ENCODE measurements at regions not wholly inside any gene's neighbourhood (a gene's known extent, or its start where the extent isn't known, plus 50 kb on each side); places are given as distances from the start of the nearest gene placed in this dataset.

- no peak for DNase-seq (ENCODE audit: low read depth)
These were observed 77.8 kb downstream of the DLL1 start for GRCh38 chr6:170212956-170213636.

GRCh38 chr6:170212051-170212756, 78.7 kb downstream of the DLL1 start:
- no peak for DNase-seq (ENCODE audit: low read depth)

GRCh38 chr6:170211404-170212025, 79.4 kb downstream of the DLL1 start:
- no peak for DNase-seq (ENCODE audit: low read depth)

GRCh38 chr6:170210651-170211403, 80.1 kb downstream of the DLL1 start:
- no peak for DNase-seq (ENCODE audit: low read depth)

- no peak for DNase-seq (ENCODE audit: low read depth)
These were observed 80.9 kb downstream of the DLL1 start for GRCh38 chr6:170210026-170210390.

- DNase-seq (ENCODE audit: low read depth) = no peak
These were observed 81.4 kb downstream of the DLL1 start for GRCh38 chr6:170209354-170210025.

- DNase-seq (ENCODE audit: low read depth) = no peak
These were observed 82.1 kb downstream of the DLL1 start for GRCh38 chr6:170208651-170209353.

- DNase-seq (ENCODE audit: low read depth) = no peak
These were observed 82.7 kb downstream of the DLL1 start for GRCh38 chr6:170208182-170208601.

- DNase-seq (ENCODE audit: low read depth) = no peak
These were observed 83.2 kb downstream of the DLL1 start for GRCh38 chr6:170207586-170208181.

- DNase-seq (ENCODE audit: low read depth) = no peak
These were observed 83.9 kb downstream of the DLL1 start for GRCh38 chr6:170206851-170207431.

GRCh38 chr6:170206317-170206621, 84.6 kb downstream of the DLL1 start:
- no peak for DNase-seq (ENCODE audit: low read depth)

- DNase-seq (ENCODE audit: low read depth) = no peak
These were observed 85.2 kb downstream of the DLL1 start for GRCh38 chr6:170205534-170206316.

- no peak for DNase-seq (ENCODE audit: low read depth)
These were observed 85.8 kb downstream of the DLL1 start for GRCh38 chr6:170205126-170205525.

GRCh38 chr6:170203212-170203611, 87.7 kb downstream of the DLL1 start:
- no peak for DNase-seq (ENCODE audit: low read depth)

GRCh38 chr6:170202416-170203135, 88.3 kb downstream of the DLL1 start:
- DNase-seq (ENCODE audit: low read depth) = no peak

- no peak for DNase-seq (ENCODE audit: low read depth)
These were observed 89.5 kb downstream of the DLL1 start for GRCh38 chr6:170201361-170201760.

- DNase-seq (ENCODE audit: low read depth) = no peak
These were observed 90.4 kb downstream of the DLL1 start for GRCh38 chr6:170200458-170200891.

GRCh38 chr6:170199716-170200115, 91.2 kb downstream of the DLL1 start:
- no peak for DNase-seq (ENCODE audit: low read depth)

- DNase-seq (ENCODE audit: low read depth) = no peak
These were observed 92.6 kb downstream of the DLL1 start for GRCh38 chr6:170198298-170198697.
